Liver (tissue), 7 donors: ENCODE measurements at regions not wholly inside any gene's neighbourhood (a gene's known extent, or its start where the extent isn't known, plus 50 kb on each side); places are given as distances from the start of the nearest gene placed in this dataset.

Source experiments
- DNase-seq: peaks from one replicate; pipeline ENCODE4 v3.0.0-alpha.2; 2017; ENCODE audit warnings: low spot score
- H3K27ac ChIP-seq, 2 donors: one replicate each; pipeline ENCODE4 v1.7.0; 2013; ENCODE audit warnings: inconsistent platforms in 2 of 2, low read length in 2 of 2, control low read depth in 1 of 2, low read depth in 1 of 2, mild to moderate bottlenecking in 1 of 2
- H3K27me3 ChIP-seq, 4 donors: one replicate each; pipeline versions ENCODE4 v1.6.1 to v1.7.0; 2013; ENCODE audit warnings: low read length in 3 of 4, inconsistent platforms in 1 of 4, mild to moderate bottlenecking in 1 of 4, moderate library complexity in 1 of 4; ENCODE audit not compliant: control insufficient read depth in 4 of 4, insufficient read depth in 4 of 4
- H3K36me3 ChIP-seq, 4 donors: one replicate each; pipeline versions ENCODE4 v1.6.1 to v1.7.0; 2013; ENCODE audit warnings: low read length in 3 of 4, mild to moderate bottlenecking in 3 of 4, low read depth in 1 of 4, moderate library complexity in 1 of 4; ENCODE audit not compliant: control insufficient read depth in 4 of 4, insufficient read depth in 3 of 4
- H3K4me1 ChIP-seq, 4 donors: one replicate each; pipeline versions ENCODE4 v1.6.1 to v1.7.0; 2013; ENCODE audit warnings: low read length in 3 of 4, mild to moderate bottlenecking in 3 of 4, moderate library complexity in 1 of 4; ENCODE audit not compliant: control insufficient read depth in 4 of 4, insufficient read depth in 4 of 4
- H3K4me3 ChIP-seq, 3 donors: one replicate each; pipeline versions ENCODE4 v1.6.1 to v1.7.0; 2013; ENCODE audit warnings: low read length in 3 of 3, control low read depth in 1 of 3, low read depth in 1 of 3, mild to moderate bottlenecking in 1 of 3
- H3K9ac ChIP-seq, 2 donors: one replicate each; pipeline ENCODE4 v1.7.0; 2013; ENCODE audit warnings: low read length in 2 of 2, mild to moderate bottlenecking in 2 of 2, moderate library complexity in 2 of 2, control low read depth in 1 of 2, low read depth in 1 of 2
- H3K9me3 ChIP-seq, 4 donors: one replicate each; pipeline versions ENCODE4 v1.6.1 to v1.7.0; 2013; ENCODE audit warnings: low read length in 3 of 4; ENCODE audit not compliant: control insufficient read depth in 4 of 4
- ATF3 ChIP-seq: IDR thresholded peaks from 2 replicates; pipeline ENCODE4 v1.6.1; 2016; ENCODE audit warnings: antibody characterized with exemption
- CTCF ChIP-seq: fragments of 150-350 bp; IDR thresholded peaks from 2 replicates; pipeline ENCODE4 v1.5.1; 2017; ENCODE audit warnings: improper control_type of control experiment, low read depth, low read length; ENCODE audit not compliant: missing input control
- EGR1 ChIP-seq, 2 donors: IDR thresholded peaks; 2 replicates each; pipeline ENCODE4 v1.6.1; 2016 to 2018; ENCODE audit warnings: antibody characterized with exemption in 2 of 2, low read depth in 2 of 2
- FOXA2 ChIP-seq: IDR thresholded peaks from 2 replicates; pipeline ENCODE4 v1.6.1; 2016; ENCODE audit warnings: antibody characterized with exemption
- GABPA ChIP-seq, 2 donors: IDR thresholded peaks in 1 of 2; conservative IDR thresholded peaks in 1 of 2; 2 replicates each; pipeline ENCODE4 v1.6.1; 2016; ENCODE audit warnings: antibody characterized with exemption in 2 of 2, mild to moderate bottlenecking in 1 of 2, moderate library complexity in 1 of 2
- HNF4A ChIP-seq, 2 donors: conservative IDR thresholded peaks; 2 replicates each; pipeline ENCODE4 v1.6.1; 2016; ENCODE audit warnings: antibody characterized with exemption in 2 of 2, mild to moderate bottlenecking in 2 of 2
- HNF4G ChIP-seq: IDR thresholded peaks from 2 replicates; pipeline ENCODE4 v1.6.1; 2016; ENCODE audit warnings: antibody characterized with exemption
- JUND ChIP-seq, 2 donors: IDR thresholded peaks; 2 replicates each; pipeline ENCODE4 v1.6.1; 2016; ENCODE audit warnings: antibody characterized with exemption in 2 of 2
- MAX ChIP-seq: IDR thresholded peaks from 2 replicates; pipeline ENCODE4 v1.6.1; 2016; ENCODE audit warnings: antibody characterized with exemption
- NR2F2 ChIP-seq: IDR thresholded peaks from 2 replicates; pipeline ENCODE4 v1.6.1; 2016; ENCODE audit warnings: antibody characterized with exemption
- RAD21 ChIP-seq, 2 donors: IDR thresholded peaks; 2 replicates each; pipeline ENCODE4 v1.6.1; 2016; ENCODE audit warnings: antibody characterized with exemption in 2 of 2, mild to moderate bottlenecking in 2 of 2
- REST ChIP-seq: IDR thresholded peaks from 2 replicates; pipeline ENCODE4 v1.6.1; 2016; ENCODE audit warnings: antibody characterized with exemption, mild to moderate bottlenecking
- RXRA ChIP-seq, 2 donors: IDR thresholded peaks; 2 replicates each; pipeline ENCODE4 v1.6.1; 2017 to 2018; ENCODE audit warnings: antibody characterized with exemption in 2 of 2, mild to moderate bottlenecking in 1 of 2
- SP1 ChIP-seq: IDR thresholded peaks from 2 replicates; pipeline ENCODE4 v1.6.1; 2018; ENCODE audit warnings: antibody characterized with exemption, mild to moderate bottlenecking
- TAF1 ChIP-seq: conservative IDR thresholded peaks from 2 replicates; pipeline ENCODE4 v1.6.1; 2016; ENCODE audit warnings: antibody characterized with exemption, mild to moderate bottlenecking
- YY1 ChIP-seq: IDR thresholded peaks from 2 replicates; pipeline ENCODE4 v1.6.1; 2016; ENCODE audit warnings: antibody characterized with exemption, mild to moderate bottlenecking
- ZBTB33 ChIP-seq: IDR thresholded peaks from 2 replicates; pipeline ENCODE4 v1.6.1; 2016; ENCODE audit warnings: antibody characterized with exemption
- donor health status: healthy.
- donor health status: healthy.
- donor health status: healthy.
- donor health status: healthy.

GRCh38 chr3:98967758-98968157 lies 66.3 kb upstream of the DCBLD2 start:
- DNase-seq, result no peak
- no peaks in the 10 kb centered on the region for H3K36me3 ChIP-seq
- H3K27me3 ChIP-seq, result peaks cover 0 to 2% (median 0%) of the 10 kb centered on the region in 4 donors
- H3K4me1 ChIP-seq, result no peaks in the 10 kb centered on the region
- no peaks in the 10 kb centered on the region for H3K9me3 ChIP-seq
- H3K4me3 ChIP-seq, result no peak overlapping the region
- no peak overlapping the region for H3K9ac ChIP-seq
- no peak for TF ChIP-seq YY1
- TF ChIP-seq CTCF, result no peak
- TF ChIP-seq GABPA (IDR thresholded peaks at IDR 0.05 in 1 of 2, conservative IDR thresholded peaks at IDR 0.05 in 1 of 2), result no peak
- no peak for TF ChIP-seq HNF4A (conservative IDR thresholded peaks at IDR 0.05)
- no peak for TF ChIP-seq ZBTB33
- TF ChIP-seq REST, result no peak
- no peak for TF ChIP-seq RXRA (IDR thresholded peaks at IDR 0.05)
- no peak for TF ChIP-seq NR2F2
- no peak for TF ChIP-seq ATF3
- no peak for TF ChIP-seq MAX
- TF ChIP-seq RAD21 (IDR thresholded peaks at IDR 0.05), result no peak
- TF ChIP-seq JUND (IDR thresholded peaks at IDR 0.05), result no peak
- no peak for TF ChIP-seq EGR1 (IDR thresholded peaks at IDR 0.05; ENCODE audit: low read depth in 2 of 2)
- TF ChIP-seq FOXA2, result no peak
- no peak for TF ChIP-seq HNF4G
- TF ChIP-seq SP1, result no peak
- no peak for TF ChIP-seq TAF1
- no peak overlapping the region for H3K27ac ChIP-seq
